ENCODE measurements at regions not wholly inside any gene's neighbourhood (a gene's known extent, or its start where the extent isn't known, plus 50 kb on each side); places are given as distances from the start of the nearest gene placed in this dataset.

- WGBS (ENCODE audit: insufficient coverage) = 80% methylated on average over 3 of the region's 3 CpGs
- Histone ChIP-seq H3K36me3 (ENCODE audit: control insufficient read depth, insufficient read depth, low read length) (no peaks in the 10 kb centered on the region), H3K4me3 (ENCODE audit: low read length) (no peak overlapping the region), H3K9me3 (ENCODE audit: control insufficient read depth, insufficient read depth, low read length) (no peaks in the 10 kb centered on the region), H3K27ac (ENCODE audit: low read length) (no peak overlapping the region), H3K27me3 (ENCODE audit: control insufficient read depth, insufficient read depth, low read length) (no peaks in the 10 kb centered on the region), H3K4me1 (ENCODE audit: control insufficient read depth, insufficient read depth, low read length) (no peaks in the 10 kb centered on the region)
- no peak for TF ChIP-seq CTCF (IDR thresholded peaks at IDR 0.05)
- no peak overlapping the region for H3K27ac Mint-ChIP-seq
- H3K9me3 Mint-ChIP-seq = no peaks in the 10 kb centered on the region
- no peak overlapping the region for H3K4me3 Mint-ChIP-seq
- no peaks in the 10 kb centered on the region for H3K4me1 Mint-ChIP-seq
- no peak for ATAC-seq
- no peaks in the 10 kb centered on the region for H3K27me3 Mint-ChIP-seq (ENCODE audit: low read depth in 2 of 2)
- no peaks in the 10 kb centered on the region for H3K36me3 Mint-ChIP-seq
- no peak for DNase-seq
- intact Hi-C loops (cut with micrococcal nuclease) = no loop called here
These were observed 95.4 kb downstream of the KCNE4 start for GRCh38 chr2:223147431-223147830.

GRCh38 chr2:223148516-223148915 is 96.5 kb downstream of the KCNE4 start:
- no peaks in the 10 kb centered on the region for H3K36me3 Mint-ChIP-seq
- WGBS (ENCODE audit: insufficient coverage) = 83% methylated on average over 3 of the region's 3 CpGs

DNA sequence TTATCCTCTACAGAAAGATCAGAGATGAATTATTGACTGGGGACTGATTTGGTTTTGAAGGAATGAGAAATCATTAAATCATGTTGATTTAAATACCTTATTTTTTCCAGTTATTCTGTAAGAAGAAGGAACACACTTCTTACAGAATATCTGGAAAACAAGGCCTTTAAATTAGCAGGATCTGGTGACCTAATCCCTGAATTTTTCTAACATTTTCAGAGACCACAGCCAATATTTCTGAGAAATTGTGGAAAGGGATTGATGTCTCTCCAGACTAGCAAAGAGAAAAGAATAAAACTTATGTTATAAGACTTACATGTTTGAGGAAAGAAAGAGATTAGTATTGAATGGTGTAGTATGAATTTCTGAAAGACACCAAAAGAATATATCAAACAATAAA is 104.0 kb downstream of the KCNE4 start:
- H3K4me1 Mint-ChIP-seq = no peaks in the 10 kb centered on the region
- no peaks in the 10 kb centered on the region for H3K9me3 Mint-ChIP-seq
- no peak for TF ChIP-seq CTCF (IDR thresholded peaks at IDR 0.05)
- no peak overlapping the region for H3K27ac Mint-ChIP-seq
- no peak for ATAC-seq
- intact Hi-C loops (cut with micrococcal nuclease) = no loop called here
- no peaks in the 10 kb centered on the region for H3K36me3 Mint-ChIP-seq
- H3K4me3 Mint-ChIP-seq = no peak overlapping the region
- H3K36me3 ChIP-seq (ENCODE audit: control insufficient read depth, insufficient read depth, low read length) = no peaks in the 10 kb centered on the region
- no peaks in the 10 kb centered on the region for H3K27me3 ChIP-seq (ENCODE audit: control insufficient read depth, insufficient read depth, low read length)
- no peak for DNase-seq
- no peak overlapping the region for H3K27ac ChIP-seq (ENCODE audit: low read length)
- H3K4me1 ChIP-seq (ENCODE audit: control insufficient read depth, insufficient read depth, low read length) = no peaks in the 10 kb centered on the region
- no peaks in the 10 kb centered on the region for H3K27me3 Mint-ChIP-seq (ENCODE audit: low read depth in 2 of 2)
- H3K9me3 ChIP-seq (ENCODE audit: control insufficient read depth, insufficient read depth, low read length) = no peaks in the 10 kb centered on the region
- no peak overlapping the region for H3K4me3 ChIP-seq (ENCODE audit: low read length)

More at GRCh38 chr2:223148516-223148915, 96.5 kb downstream of the KCNE4 start:
- no peak overlapping the region for H3K27ac ChIP-seq (ENCODE audit: low read length)
- H3K4me3 ChIP-seq (ENCODE audit: low read length) = no peak overlapping the region
- DNase-seq (no peak), ATAC-seq (no peak)
- no peaks in the 10 kb centered on the region for H3K27me3 ChIP-seq (ENCODE audit: control insufficient read depth, insufficient read depth, low read length)
- H3K36me3 ChIP-seq (ENCODE audit: control insufficient read depth, insufficient read depth, low read length) = no peaks in the 10 kb centered on the region
- no peak overlapping the region for H3K4me3 Mint-ChIP-seq
- no peak overlapping the region for H3K27ac Mint-ChIP-seq
- H3K4me1 ChIP-seq (ENCODE audit: control insufficient read depth, insufficient read depth, low read length) = no peaks in the 10 kb centered on the region
- H3K9me3 Mint-ChIP-seq = no peaks in the 10 kb centered on the region
- H3K27me3 Mint-ChIP-seq (ENCODE audit: low read depth in 2 of 2) = no peaks in the 10 kb centered on the region
- TF ChIP-seq CTCF (IDR thresholded peaks at IDR 0.05) = no peak
- intact Hi-C loops (cut with micrococcal nuclease) = no loop called here
- no peaks in the 10 kb centered on the region for H3K9me3 ChIP-seq (ENCODE audit: control insufficient read depth, insufficient read depth, low read length)
- no peaks in the 10 kb centered on the region for H3K4me1 Mint-ChIP-seq

- Histone ChIP-seq H3K4me1 (ENCODE audit: control insufficient read depth, insufficient read depth, low read length) (no peaks in the 10 kb centered on the region), H3K27ac (ENCODE audit: low read length) (no peak overlapping the region), H3K4me3 (ENCODE audit: low read length) (no peak overlapping the region), H3K9me3 (ENCODE audit: control insufficient read depth, insufficient read depth, low read length) (no peaks in the 10 kb centered on the region), H3K36me3 (ENCODE audit: control insufficient read depth, insufficient read depth, low read length) (no peaks in the 10 kb centered on the region), H3K27me3 (ENCODE audit: control insufficient read depth, insufficient read depth, low read length) (no peaks in the 10 kb centered on the region)
- no peak for DNase-seq
- Mint-ChIP-seq H3K4me3 (no peak overlapping the region), H3K9me3 (peaks cover 0 to 2% of the 10 kb centered on the region in 2 donors), H3K36me3 (no peaks in the 10 kb centered on the region), H3K27me3 (ENCODE audit: low read depth in 2 of 2) (no peaks in the 10 kb centered on the region), H3K27ac (no peak overlapping the region), H3K4me1 (no peaks in the 10 kb centered on the region)
- intact Hi-C loops (cut with micrococcal nuclease) = no loop called here
- no peak for TF ChIP-seq CTCF (IDR thresholded peaks at IDR 0.05)
- no peak for ATAC-seq
- 81% methylated on average over 8 of the region's 8 CpGs for WGBS (ENCODE audit: insufficient coverage)
These were observed 110.0 kb downstream of the KCNE4 start for GRCh38 chr2:223161873-223162458.
